ENCODE measurements at regions not wholly inside any gene's neighbourhood (a gene's known extent, or its start where the extent isn't known, plus 50 kb on each side); places are given as distances from the start of the nearest gene placed in this dataset.

GRCh38 chr4:3869174-3869572, 103.0 kb downstream of the ADRA2C start:
- TF ChIP-seq CREB1 (IDR thresholded peaks at IDR 0.05; ENCODE audit: low read depth) (no peak), RAD21 (IDR thresholded peaks at IDR 0.05; ENCODE audit: low read depth) (no peak), MAX (IDR thresholded peaks at IDR 0.05) (no peak), ZBTB7A (IDR thresholded peaks at IDR 0.05; ENCODE audit: low read depth) (no peak)
